GM18519 (cell line): ENCODE measurements at regions not wholly inside any gene's neighbourhood (a gene's known extent, or its start where the extent isn't known, plus 50 kb on each side); places are given as distances from the start of the nearest gene placed in this dataset.
"Not testable (repeated sequence)": the region's sequence is repeated elsewhere in the genome, so short reads cannot be mapped to it uniquely, and the experiment has no call there.

Experiments used
- ATAC-seq: cut with Tn5 transposase; IDR thresholded peaks from one replicate; pipeline ENCODE4 v1.9.1; 2021; ENCODE audit warnings: mild to moderate bottlenecking, moderate library complexity; ENCODE audit not compliant: unreplicated experiment, low FRiP score

DNA sequence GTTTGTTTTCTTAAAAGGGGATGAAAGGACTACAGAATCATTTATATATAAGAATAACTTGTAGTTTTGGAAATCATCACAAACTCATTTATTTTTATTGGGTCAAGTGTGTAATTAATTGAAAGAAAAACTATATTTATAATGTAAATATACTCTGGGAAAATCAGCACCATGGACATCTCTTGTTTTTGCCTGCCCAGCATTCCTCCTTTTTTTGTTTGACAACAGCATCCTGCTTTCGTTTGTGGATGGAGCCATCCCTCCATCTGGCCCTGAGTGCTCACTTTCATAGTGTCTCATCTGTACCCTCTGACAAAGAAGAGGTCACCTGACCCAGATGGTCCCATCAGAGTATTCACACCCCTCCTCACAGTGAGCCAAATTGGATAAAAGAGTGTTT is 308.2 kb upstream of the HTR1E start:
- no peak for ATAC-seq

- ATAC-seq = no peak
Observed at GRCh38 chr6:86619428-86619827, 317.9 kb upstream of the HTR1E start.

DNA sequence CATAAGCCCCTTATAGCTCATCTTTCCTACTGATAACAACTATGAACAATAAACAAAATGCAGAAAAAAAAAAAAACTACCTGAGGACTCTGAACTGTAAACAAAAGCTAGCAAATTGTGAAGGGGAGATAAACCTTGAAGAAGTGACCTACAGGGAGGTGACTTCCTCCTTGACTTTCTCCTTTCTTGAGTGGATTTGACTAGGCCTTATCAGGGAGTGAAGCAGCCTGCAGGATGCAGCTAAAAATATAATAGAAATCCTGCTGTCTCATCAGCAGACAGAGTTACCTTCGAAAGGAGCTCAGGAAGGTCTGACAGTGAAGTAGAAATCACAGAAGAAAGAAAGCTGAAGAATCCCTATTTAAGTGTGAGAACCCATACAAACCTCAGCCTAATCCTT is 322.0 kb upstream of the HTR1E start:
- no peak for ATAC-seq

GRCh38 chr6:86609549-86610388 is 327.6 kb upstream of the HTR1E start:
- no peak for ATAC-seq

DNA sequence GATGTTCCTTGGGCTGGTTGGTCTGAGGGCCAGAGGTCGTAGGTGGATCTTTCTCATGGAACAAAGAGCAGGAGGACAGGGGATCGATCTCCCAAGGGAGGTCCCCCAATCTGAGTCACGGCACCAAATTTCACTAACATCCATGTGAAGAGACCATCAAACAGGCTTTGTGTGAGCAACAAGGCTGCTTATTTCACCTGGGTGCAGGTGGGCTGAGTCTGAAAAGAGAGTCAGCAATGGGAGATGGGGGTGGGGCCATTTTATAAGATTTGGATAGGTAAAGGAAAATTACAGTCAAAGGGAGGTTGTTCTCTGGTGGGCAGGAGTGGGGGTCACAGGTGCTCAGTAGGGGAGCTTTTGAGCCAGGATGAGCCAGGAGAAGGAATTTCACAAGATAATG is 334.0 kb upstream of the HTR1E start:
- ATAC-seq = not testable (repeated sequence)

GRCh38 chr6:86602093-86602492 is 335.2 kb upstream of the HTR1E start:
- not testable (repeated sequence) for ATAC-seq

GRCh38 chr6:86598969-86599368 is 338.4 kb upstream of the HTR1E start:
- not testable (repeated sequence) for ATAC-seq

- ATAC-seq = no peak
Observed at GRCh38 chr6:86595641-86596040, 341.7 kb upstream of the HTR1E start.

GRCh38 chr6:86586195-86586594 is 351.1 kb upstream of the HTR1E start:
- no peak for ATAC-seq

DNA sequence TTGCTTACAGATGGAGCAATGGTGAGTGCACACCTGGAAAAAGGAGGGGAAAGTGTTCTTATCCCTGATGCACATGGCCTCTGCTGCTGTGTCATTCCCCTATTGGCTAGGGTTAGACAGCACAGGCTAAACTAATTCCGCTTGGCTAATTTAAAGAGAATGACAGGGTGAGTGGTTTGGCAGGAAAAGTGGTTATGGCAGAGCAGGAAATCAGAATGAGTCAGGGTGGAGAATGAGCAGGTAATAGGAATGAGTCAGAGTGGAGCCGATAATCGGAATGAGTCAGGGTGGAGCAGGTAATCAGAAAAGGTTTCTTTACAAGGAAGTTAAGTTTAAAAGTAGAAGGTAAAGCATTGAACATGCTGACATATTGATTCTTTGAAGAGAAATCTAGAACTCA is 355.5 kb upstream of the HTR1E start:
- ATAC-seq = no peak

DNA sequence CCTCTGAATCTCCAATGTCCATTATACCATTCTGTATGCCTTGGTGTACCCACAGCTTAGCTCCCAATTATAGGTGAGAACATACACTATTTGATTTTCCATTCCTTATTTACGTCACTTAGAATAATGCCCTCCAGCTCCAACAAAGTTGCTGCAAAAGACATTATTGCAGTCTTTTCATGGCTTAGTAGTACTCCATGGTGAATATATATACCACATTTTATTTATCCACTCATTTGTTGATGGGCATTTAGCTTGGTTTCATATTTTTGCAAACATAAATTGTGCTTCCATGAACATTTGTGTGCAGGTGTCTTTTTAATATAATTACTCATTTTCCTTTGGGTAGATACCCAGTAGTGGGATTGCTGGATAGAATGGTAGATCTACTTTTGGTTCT is 374.1 kb upstream of the HTR1E start:
- ATAC-seq = no peak

- ATAC-seq = no peak
Observed at GRCh38 chr6:86558318-86558717, 379.0 kb upstream of the HTR1E start.

- no peak for ATAC-seq
Observed at GRCh38 chr6:86537292-86537861, 400.0 kb upstream of the HTR1E start.

- ATAC-seq = no peak
Observed at GRCh38 chr6:86536121-86536520, 401.2 kb upstream of the HTR1E start.

- no peak for ATAC-seq
Observed at GRCh38 chr6:86535100-86535499, 402.2 kb upstream of the HTR1E start.

DNA sequence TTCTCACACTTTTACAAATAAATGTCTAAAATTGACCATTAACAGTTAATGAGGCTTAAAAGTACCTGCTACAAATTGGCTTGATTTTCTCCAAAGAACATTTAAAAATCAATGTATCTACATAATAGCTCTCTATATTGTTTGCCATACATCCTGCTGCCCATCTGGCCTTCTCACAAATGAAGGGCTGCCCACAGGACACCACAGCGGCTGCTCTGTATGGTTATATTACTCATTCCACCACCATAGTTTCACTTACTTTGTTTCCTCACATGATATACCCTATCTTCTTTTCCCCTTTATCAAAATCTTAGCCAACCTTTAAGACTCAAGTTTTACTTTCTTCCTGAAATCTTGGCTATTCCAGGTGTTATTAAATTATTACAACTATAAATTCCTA is 407.7 kb upstream of the HTR1E start:
- ATAC-seq = no peak

- no peak for ATAC-seq
Observed at GRCh38 chr6:86526238-86526637, 411.1 kb upstream of the HTR1E start.

GRCh38 chr6:86516087-86516486 is 421.2 kb upstream of the HTR1E start:
- no peak for ATAC-seq

DNA sequence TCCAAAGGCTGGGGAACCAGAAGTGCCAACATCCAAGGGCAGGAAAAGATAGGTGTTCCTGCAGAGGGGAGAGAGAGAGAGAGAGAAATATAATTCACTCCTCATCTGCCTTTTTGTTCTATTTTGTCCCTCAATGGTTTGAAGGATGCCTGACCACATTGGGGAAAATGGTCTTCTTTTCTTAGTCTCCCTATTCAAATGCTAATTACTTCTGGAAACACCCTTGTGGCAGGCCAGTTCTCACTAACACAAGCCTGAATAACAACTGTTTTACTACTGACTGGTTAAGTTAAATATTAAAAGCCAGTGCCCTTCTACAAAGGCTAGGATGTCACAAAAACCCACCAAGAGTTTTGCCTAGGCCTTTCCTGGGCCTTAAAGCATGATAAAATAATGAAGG is 425.4 kb upstream of the HTR1E start:
- no peak for ATAC-seq

DNA sequence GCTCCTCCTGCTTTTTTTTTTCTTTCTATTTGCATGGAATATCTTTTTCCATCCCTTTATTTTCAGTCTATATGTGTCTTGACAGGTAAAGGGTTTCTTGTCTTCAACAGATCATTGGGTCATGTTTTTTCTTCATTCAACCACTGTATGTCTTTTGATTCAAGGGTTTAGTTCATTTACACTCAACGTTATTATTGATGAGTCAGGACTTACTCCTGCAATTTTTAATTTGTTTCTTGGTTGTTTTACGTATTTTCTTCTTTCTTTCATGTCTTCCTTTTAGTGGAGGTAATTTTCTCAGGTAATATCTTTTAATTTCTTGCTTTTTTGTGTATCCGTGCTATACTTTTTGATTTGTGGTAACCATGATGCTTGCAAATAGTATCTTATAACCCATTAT is 429.1 kb upstream of the HTR1E start:
- no peak for ATAC-seq

- no peak for ATAC-seq
Observed at GRCh38 chr6:86502497-86502896, 434.8 kb upstream of the HTR1E start.

GRCh38 chr6:86500035-86500434 is 437.3 kb upstream of the HTR1E start:
- ATAC-seq = no peak
